Hippocampal formation (tissue), 2 donors: ENCODE measurements at regions not wholly inside any gene's neighbourhood (a gene's known extent, or its start where the extent isn't known, plus 50 kb on each side); places are given as distances from the start of the nearest gene placed in this dataset.

Experiments
- DNase-seq, 2 donors: peaks; one replicate each; lab custom pipeline; 2025; lab: John Stamatoyannopoulos, UW

DNA sequence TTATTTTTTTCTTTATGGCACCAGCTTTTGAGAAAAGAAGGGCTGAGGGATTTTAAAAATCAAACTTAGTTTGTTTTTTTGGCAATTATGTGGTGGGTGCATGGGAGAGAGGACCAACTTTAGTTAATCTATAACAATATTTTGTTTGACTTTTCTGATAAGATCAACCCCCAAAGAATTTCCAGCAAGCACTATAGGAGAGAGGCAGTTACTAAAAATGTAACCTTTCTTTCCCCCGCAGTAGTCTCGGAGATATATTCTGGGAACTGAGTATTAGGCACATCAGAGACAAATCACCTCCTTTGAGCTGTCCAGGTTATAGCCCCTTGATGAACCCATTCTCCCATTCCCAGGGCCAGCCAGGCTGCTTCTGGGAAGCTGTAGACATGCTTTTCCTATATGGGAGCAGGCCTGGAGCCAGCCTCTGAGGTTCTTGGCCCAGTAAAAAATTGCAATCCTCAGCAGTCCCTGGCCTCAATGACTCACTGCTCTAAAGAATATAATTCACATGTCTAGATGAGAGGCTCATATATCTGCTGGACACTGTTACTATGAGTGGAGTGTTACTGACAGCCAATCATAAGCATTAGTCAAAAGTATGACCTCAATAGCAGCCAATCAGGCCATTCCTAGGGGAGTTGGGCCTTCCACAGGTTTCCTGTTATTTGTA is 138.3 kb upstream of the AGBL1 start:
- no peak for DNase-seq

GRCh38 chr15:85942632-85943031 is 137.0 kb upstream of the AGBL1 start:
- no peak for DNase-seq

DNA sequence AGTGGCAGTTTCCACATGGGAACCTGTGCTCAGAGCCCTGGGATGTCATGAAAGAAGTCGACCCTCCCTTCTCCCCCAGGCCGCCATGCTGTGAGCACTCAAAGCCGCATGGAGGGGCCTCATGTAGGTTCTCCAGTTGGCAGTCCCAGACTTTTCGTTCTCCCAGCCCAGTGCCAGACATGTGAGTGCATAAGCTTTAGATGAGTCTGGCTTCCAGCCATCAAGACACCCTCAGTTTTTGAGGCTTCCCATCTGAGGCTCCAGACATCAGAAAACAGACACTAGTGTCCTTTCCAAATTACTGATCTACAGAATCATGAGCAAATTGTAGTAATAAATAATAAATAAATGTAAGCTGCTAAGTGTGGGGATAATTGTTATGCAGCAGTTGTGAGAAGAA is 136.5 kb upstream of the AGBL1 start:
- no peak for DNase-seq

DNA sequence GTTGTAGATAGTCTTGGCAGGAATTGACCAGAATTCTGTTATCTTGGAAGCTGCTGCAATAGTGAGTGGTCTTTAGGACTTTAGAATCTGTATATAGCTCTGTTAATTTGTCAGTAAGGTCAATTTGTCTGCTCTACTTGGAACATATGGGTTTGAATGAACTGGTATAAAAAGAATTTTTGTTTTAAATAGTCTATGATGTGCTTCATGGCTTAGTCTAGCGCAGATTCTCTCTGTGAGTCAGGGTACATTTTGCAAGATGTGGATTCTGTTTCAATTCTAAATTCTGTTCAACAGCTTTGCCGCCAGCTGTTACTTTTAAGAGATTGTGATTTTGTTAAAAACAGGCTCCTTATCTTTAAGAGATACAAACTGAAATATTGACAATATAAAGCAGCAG is 135.9 kb upstream of the AGBL1 start:
- peak in 1 of 2 donors; percentile 31 for DNase-seq

DNA sequence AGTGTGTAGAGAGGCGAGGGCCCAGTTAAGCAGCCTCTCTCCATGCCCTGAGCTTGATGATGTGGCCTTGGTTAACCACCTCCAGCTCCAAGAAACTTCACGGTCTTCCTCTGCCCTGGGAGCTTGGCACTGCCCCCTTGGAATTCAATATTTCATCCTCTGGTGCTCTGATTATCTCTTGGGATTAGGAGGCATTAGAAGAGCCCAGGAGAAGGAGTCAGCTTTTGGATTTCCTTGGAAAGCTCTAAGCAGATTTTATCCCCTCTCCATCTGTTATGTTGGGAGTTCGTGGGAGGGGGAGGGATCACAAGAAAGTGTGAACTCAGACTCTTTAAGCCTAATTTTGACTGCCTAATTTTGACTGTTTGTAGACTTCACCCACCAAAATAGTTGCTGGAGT is 132.7 kb upstream of the AGBL1 start:
- no peak for DNase-seq

GRCh38 chr15:85947936-85948335 is 131.7 kb upstream of the AGBL1 start:
- no peak for DNase-seq

- no peak for DNase-seq
These were observed 129.6 kb upstream of the AGBL1 start for GRCh38 chr15:85950101-85950500.

DNA sequence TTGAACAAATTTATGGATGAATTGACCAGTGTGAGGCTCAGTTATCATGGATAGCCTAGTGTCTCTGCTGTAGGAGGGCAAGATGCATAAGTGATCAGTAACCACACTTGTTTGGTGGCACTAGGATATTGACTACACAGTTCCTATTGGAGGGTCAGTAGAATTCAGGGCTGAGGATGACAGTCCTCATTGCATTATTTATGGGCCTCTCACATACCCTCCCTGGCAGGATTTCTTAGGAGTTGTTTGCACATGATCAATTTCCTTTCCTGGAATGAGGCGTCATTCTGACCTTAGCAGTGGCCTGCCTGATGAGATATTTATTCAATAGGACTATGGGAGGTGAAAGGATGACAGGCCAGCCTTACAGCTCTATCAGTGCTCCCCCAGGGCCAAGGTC is 125.1 kb upstream of the AGBL1 start:
- DNase-seq: no peak

DNA sequence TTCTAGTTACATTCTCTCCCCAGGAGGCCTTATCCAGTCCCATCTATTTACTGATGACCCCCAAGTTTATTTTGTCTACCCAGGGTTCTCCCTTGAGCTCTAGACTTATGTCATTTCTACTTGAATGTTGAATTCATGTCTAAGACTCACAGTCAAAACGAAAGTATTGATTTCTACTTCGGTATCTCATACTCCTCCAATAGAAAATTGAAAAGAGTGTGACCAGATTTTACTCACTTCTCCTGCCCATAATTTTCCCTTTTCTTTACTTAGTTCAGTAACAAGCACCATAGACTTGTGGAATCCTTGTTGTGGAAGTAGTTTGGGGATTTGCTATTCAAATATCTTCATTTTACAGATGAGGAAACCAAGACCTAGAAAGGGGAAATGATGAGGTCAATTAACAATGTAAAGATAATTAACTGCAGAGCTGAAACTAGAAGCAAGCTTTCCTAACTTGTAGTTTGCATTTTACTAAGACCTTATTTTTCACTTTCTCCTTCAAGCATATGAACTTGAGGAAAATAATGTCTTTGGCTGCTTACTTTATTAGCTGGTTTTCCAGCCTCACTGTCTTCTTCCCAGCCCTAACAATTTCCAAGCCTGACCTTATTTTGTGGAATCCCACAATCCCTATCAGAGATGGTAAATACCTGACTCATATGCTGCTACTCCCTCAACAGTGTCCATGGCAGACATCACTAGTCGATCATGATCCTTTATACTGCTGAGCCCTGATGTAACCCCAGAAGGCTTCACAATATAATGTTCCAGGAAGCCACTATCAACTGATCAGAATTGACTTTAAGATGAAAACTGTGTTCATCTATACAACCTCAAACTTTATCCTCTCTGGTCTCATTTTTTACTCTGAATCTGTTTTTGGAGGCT is 123.9 kb upstream of the AGBL1 start:
- DNase-seq: no peak

DNA sequence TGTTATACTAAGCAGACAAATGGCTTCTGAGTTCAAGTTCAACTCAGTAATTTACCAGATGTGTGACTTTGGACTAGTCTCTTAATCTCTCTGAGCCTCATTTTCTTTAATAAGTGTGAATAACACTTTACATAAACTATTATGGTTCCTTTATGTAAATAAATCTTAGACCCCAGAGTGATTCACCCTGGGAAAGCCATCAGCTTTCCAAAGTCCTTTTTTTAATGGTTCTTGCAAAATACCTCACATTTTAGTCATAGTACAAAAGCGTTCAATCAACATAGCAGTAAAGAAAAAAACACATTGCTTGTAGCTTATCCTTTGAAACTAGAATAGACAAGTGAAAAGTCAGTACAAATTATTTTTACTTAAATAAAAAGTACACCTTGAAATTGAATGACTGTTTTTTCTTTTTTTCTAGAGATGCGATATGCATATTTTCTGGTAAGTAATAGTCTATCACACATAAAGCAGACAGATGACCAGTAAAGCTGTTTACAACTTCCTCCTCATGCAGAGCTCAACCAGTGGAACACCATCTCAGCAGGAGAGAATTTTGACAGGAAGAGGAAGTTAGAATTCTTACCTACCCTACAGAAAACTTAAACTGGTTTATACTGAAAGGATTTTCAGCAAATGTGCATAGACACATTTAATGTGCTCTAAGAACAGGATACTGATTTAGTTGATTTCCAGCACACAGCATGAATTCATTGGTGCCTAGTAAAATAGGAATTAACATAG is 123.0 kb upstream of the AGBL1 start:
- DNase-seq: no peak

DNA sequence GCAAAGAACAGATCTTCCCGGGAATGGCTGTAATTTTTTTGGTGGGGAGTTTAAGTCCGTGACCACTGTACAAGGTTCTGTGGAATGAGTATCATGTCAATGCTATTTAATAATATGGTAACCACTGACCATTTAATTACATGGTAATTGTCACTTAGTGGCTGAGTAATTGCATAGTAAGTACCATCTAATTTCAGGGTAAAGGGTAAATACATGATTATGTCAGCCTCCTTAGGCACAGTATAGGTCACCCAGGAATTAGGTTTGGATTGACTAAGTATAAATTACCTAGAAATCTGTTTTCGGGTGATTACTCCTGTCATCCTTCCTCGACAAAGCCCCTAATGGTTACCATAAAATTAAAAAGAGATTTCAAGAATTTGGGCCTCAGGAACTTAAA is 120.1 kb upstream of the AGBL1 start:
- no peak for DNase-seq

GRCh38 chr15:85960381-85960780 is 119.3 kb upstream of the AGBL1 start:
- DNase-seq: no peak

- no peak for DNase-seq
These were observed 117.8 kb upstream of the AGBL1 start for GRCh38 chr15:85961821-85962220.

GRCh38 chr15:85963262-85963760 is 116.4 kb upstream of the AGBL1 start:
- DNase-seq: no peak

DNA sequence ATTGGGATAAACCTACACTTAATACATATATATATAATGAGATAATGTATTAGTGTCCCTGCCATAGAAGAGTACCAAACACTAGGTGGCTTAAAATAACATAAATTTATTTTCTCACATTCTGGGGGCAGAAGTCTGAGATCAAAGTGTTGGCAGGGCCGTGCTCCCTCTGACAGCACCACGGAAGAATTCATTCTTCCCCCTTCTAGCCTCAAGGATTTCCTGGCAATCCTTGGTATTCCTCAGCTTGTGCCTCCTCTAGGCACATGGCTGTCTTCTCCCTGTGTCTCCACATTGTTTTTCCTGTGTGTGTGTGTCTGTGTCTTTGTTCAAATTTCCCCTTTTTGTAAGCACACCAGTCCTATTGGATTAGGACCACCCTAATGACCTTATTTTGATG is 115.2 kb upstream of the AGBL1 start:
- no peak for DNase-seq

DNA sequence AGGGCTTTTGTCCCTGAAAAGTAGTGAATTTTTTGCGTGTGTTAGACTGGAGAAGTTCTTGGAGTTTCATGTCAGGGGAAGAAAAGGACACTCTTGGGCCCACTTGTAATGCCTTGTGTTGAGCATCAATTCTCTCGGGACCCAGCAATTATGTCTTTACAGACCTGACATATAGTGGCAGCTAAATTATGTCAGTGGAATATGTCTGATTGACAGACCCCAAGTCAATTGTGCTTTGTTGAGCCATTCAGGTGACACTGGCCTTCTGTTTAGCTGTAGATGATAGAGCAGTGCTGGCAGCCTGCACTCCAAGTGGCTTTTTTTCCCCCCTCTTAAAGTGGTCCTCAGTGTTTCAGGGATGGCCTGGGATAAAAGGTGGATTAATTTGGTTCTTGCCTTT is 112.1 kb upstream of the AGBL1 start:
- no peak for DNase-seq

DNA sequence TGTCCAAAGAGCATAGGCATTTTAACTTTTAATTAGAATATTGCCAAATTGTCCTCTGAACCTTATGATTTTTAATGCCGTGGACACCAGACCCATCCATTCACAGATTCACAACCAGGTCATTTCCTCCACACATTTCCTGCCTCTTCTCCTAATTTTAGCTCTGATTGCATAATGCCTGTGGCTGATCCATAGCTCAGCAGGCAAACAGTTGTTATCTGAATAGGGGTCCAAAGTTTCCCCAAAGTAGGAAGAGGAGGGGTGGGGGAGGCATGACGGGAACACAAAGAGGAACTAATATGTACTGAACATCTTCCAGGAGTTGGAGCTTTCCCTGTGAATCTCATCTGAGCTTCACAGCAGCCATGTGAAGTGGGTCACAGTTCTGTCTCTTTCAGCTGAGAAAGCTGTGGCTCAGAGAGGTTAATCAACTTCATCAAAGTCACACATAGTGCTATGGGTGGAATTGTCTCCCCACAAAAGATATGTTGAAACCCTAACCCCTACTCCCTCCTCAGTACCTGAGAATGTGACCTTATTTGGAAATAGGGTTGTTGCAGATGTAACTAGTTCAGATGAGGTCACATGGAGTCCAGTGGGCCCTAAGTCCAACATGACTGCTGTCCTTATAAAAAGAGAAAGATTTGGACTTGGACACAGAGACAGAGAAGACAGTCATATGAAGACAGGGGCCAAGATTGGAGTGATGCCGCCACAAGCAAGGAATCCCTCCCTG is 106.7 kb upstream of the AGBL1 start:
- DNase-seq: no peak

GRCh38 chr15:85973584-85974347 is 105.9 kb upstream of the AGBL1 start:
- no peak for DNase-seq

- no peak for DNase-seq
These were observed 105.3 kb upstream of the AGBL1 start for GRCh38 chr15:85974348-85974705.

DNA sequence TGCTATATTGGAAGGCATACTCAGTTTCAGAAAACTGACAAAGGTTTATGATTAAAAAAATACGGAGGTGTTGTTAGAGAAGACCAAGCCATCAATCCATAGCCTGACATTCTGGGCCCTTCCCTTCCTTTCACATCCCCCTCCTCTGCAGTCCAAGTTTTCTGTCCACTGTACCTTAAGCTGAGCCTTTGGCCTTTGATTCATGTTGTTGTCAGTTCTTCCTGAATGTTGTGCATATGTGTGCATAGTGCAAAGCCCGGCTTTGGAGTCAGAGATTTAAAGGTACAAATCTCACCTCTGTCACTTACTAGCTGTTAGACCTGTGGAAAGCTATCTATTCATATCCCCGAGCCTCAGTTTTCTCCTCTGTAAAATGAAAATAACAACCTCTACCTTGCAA is 104.9 kb upstream of the AGBL1 start:
- no peak for DNase-seq

- no peak for DNase-seq
These were observed 103.6 kb upstream of the AGBL1 start for GRCh38 chr15:85976102-85976501.
